ENCODE measurements at regions not wholly inside any gene's neighbourhood (a gene's known extent, or its start where the extent isn't known, plus 50 kb on each side); places are given as distances from the start of the nearest gene placed in this dataset.

- TF ChIP-seq CTCF (IDR thresholded peaks at IDR 0.05; ENCODE audit: low read depth, low read length) = no peak
- no peak for DNase-seq (ENCODE audit: low read depth, low spot score)
- peaks cover 10% of the 10 kb centered on the region for H3K9me3 ChIP-seq (ENCODE audit: control insufficient read depth, insufficient read depth, low read length)
- H3K27ac ChIP-seq (ENCODE audit: low read depth, low read length) = peak overlapping the region; percentile 73
- no peaks in the 10 kb centered on the region for H3K27me3 ChIP-seq (ENCODE audit: control insufficient read depth, insufficient read depth, low read length)
- POLR2A ChIA-PET = no interaction called here
- CTCF ChIA-PET = interaction anchor here (1.3 to 2.5 kb wide), 3 partner anchors 12 to 978 kb away, joined by 3 to 18 read pairs (median 4); no protein-coding TSS in a partner anchor
- H3K4me3 ChIP-seq (ENCODE audit: low read depth, low read length) = no peak overlapping the region
Observed at GRCh38 chr20:60250251-60250650, 292.0 kb downstream of the CDH26 start.

DNA sequence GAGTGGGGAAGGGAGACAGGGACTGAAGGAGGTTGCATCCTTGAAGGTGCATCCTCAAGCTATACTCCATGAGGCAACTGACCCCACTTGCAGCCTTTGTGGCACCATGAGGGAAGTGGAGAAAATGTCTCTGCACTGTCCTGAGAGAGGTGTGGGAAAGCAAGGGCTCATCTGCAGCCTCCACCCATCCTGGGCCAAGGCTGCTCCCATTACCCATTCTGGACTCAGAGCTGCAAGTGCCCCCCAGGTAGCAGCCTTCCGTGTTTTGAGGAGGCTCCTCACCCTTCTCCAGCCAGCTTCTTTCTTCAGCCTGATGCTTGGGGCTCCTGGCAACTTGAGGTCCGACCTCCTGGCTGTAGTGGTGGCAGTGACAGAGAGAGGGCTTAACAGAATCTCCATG, 294.6 kb downstream of the CDH26 start:
- CTCF ChIA-PET = interaction anchor here (1.1 to 2.1 kb wide), 2 partner anchors 10 to 42 kb away, joined by 6 to 12 read pairs; no protein-coding TSS in a partner anchor
- POLR2A ChIA-PET = no interaction called here
- no peaks in the 10 kb centered on the region for H3K27me3 ChIP-seq (ENCODE audit: control insufficient read depth, insufficient read depth, low read length)
- no peak overlapping the region for H3K4me3 ChIP-seq (ENCODE audit: low read depth, low read length)
- no peak for DNase-seq (ENCODE audit: low read depth, low spot score)
- no peak overlapping the region for H3K27ac ChIP-seq (ENCODE audit: low read depth, low read length)
- TF ChIP-seq CTCF (IDR thresholded peaks at IDR 0.05; ENCODE audit: low read depth, low read length) = no peak
- peaks cover 6% of the 10 kb centered on the region; the same call in 1 of the 2 replicates for H3K9me3 ChIP-seq (ENCODE audit: control insufficient read depth, insufficient read depth, low read length)

- DNase-seq (ENCODE audit: low read depth, low spot score) = no peak
- POLR2A ChIA-PET = no interaction called here
- CTCF ChIA-PET = interaction anchor here (1.1 to 2.1 kb wide), 2 partner anchors 9 to 42 kb away, joined by 6 to 12 read pairs; no protein-coding TSS in a partner anchor
Observed at GRCh38 chr20:60253471-60253870, 295.2 kb downstream of the CDH26 start.

DNA sequence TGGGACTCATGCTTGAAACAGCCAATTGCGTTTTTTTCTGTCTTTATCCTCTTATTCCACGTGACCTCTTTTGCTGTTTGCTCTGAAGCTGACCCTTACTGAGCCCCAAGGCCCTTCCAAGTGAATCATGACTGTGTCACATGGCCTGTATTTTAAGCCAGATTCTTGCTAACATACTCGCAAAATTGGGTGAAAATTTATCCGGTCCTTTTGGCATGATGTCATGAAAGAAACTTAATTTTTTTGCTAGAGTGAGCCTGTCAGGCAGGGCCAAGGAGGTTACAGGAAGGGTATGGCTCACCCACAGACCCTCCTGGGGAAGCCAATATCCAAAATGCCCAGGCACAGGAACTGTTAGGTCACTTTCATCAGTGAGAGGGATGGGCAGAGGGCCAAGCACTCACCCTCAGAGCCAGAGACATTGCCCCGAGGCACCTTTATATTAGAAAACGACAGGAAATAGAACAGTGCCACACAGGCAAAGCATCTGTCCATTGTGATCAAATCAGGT, 296.7 kb downstream of the CDH26 start:
- ChIA-PET CTCF (interaction anchor here (0.6 to 0.7 kb wide), 2 partner anchors 44 to 196 kb away, joined by 3 read pairs; no protein-coding TSS in a partner anchor), POLR2A (no interaction called here)
- peak; percentile 11 for DNase-seq (ENCODE audit: low read depth, low spot score)
- no peak overlapping the region for H3K4me3 ChIP-seq (ENCODE audit: low read depth, low read length)
- H3K27me3 ChIP-seq (ENCODE audit: control insufficient read depth, insufficient read depth, low read length) = no peaks in the 10 kb centered on the region
- peaks cover 6% of the 10 kb centered on the region; the same call in 1 of the 2 replicates for H3K9me3 ChIP-seq (ENCODE audit: control insufficient read depth, insufficient read depth, low read length)
- TF ChIP-seq CTCF (IDR thresholded peaks at IDR 0.05; ENCODE audit: low read depth, low read length) = no peak
- H3K27ac ChIP-seq (ENCODE audit: low read depth, low read length) = no peak overlapping the region

More at GRCh38 chr20:60253471-60253870, 295.2 kb downstream of the CDH26 start:
- H3K27ac ChIP-seq (ENCODE audit: low read depth, low read length) = no peak overlapping the region
- no peaks in the 10 kb centered on the region for H3K27me3 ChIP-seq (ENCODE audit: control insufficient read depth, insufficient read depth, low read length)
- H3K4me3 ChIP-seq (ENCODE audit: low read depth, low read length) = no peak overlapping the region
- TF ChIP-seq CTCF (IDR thresholded peaks at IDR 0.05; ENCODE audit: low read depth, low read length) = no peak
- peaks cover 6% of the 10 kb centered on the region; the same call in 1 of the 2 replicates for H3K9me3 ChIP-seq (ENCODE audit: control insufficient read depth, insufficient read depth, low read length)

DNA sequence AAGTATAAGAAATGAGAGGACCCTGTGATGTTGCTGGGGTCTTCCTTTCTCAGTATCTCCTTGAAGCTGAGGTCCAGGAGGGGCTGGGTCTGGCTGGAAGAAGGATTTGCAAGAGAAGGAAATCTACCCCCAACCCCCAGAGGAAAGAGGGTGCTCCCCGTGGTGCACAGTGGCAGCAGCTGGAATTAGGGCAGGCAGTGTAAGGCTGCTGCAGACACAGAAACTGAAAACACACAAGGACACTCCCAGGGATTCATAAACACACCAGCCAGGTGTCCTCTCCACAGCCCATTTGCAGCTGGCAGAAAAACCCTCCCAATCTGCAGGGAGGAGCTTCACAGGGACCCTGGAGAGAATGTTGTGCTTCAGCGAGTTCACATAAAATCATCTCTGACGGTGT, 297.2 kb downstream of the CDH26 start:
- TF ChIP-seq CTCF (IDR thresholded peaks at IDR 0.05; ENCODE audit: low read depth, low read length) = no peak
- Histone ChIP-seq H3K9me3 (ENCODE audit: control insufficient read depth, insufficient read depth, low read length) (peaks cover 2% of the 10 kb centered on the region; the same call in 1 of the 2 replicates), H3K27ac (ENCODE audit: low read depth, low read length) (no peak overlapping the region), H3K4me3 (ENCODE audit: low read depth, low read length) (no peak overlapping the region), H3K27me3 (ENCODE audit: control insufficient read depth, insufficient read depth, low read length) (no peaks in the 10 kb centered on the region)
- no peak for DNase-seq (ENCODE audit: low read depth, low spot score)
- ChIA-PET POLR2A (no interaction called here), CTCF (interaction anchor here (0.7 kb wide), 1 partner anchor 44 kb away, joined by 3 read pairs; no protein-coding TSS in a partner anchor)

All from AG04450 (cell line).